Astrocyte of the cerebellum (primary cell): ENCODE measurements at regions not wholly inside any gene's neighbourhood (a gene's known extent, or its start where the extent isn't known, plus 50 kb on each side); places are given as distances from the start of the nearest gene placed in this dataset.

Source experiments
- DNase-seq: peaks from one replicate; pipeline ENCODE4 v3.0.0-alpha.2; 2011; ENCODE audit warnings: low read depth
- H3K4me3 ChIP-seq: 2 replicates; pipeline ENCODE4 v1.5.1; 2011; ENCODE audit warnings: mild to moderate bottlenecking, low read depth, low read length, moderate library complexity
- CTCF ChIP-seq: IDR thresholded peaks from 2 replicates; pipeline ENCODE4 v1.5.1; 2012; ENCODE audit warnings: low read length, low read depth, moderate library complexity, mild to moderate bottlenecking; ENCODE audit errors: missing control alignments
- in situ Hi-C: cut with HindIII; loops from 2 replicates; pipeline ENCODE4 v1.10.0; 2017; ENCODE audit warnings: low sequenced_read_pairs

DNA sequence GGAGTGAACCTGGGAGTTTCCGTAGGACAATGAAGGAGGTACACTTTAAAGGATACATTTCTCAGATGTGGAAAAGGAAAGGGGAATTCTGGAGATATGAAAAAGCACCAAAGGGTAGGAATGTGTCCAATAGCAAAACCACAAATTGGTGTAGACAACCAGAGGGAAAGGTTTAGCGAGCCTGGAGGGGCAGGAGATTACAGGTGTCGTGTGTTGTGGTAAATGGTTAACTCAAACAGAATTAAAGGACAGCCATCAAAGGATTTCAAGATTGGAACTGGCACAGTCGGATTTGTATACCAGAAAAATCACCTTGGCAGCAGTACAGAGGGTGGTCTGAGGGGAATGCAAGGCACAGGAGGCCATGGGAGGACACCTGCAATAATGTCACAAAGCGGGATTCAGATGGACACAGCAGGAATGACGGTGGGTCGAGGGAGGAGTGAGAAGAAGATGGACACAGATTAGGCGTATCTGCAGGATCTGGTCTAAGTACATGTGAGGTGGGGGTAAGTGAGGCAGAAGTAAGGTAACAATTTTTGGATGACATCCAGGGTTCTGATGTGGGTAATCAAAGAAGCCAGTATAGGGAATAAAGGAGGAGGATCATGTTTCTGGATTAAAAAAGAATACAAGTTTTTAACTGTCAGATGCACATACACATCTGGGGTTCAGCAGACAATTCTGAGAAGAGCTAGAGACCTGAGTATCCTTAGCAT, 361.6 kb downstream of the KLF12 start:
- H3K4me3 ChIP-seq, result no peak overlapping the region
- no peak for TF ChIP-seq CTCF
- in situ Hi-C loops, result no loop called here
- DNase-seq, result no peak

DNA sequence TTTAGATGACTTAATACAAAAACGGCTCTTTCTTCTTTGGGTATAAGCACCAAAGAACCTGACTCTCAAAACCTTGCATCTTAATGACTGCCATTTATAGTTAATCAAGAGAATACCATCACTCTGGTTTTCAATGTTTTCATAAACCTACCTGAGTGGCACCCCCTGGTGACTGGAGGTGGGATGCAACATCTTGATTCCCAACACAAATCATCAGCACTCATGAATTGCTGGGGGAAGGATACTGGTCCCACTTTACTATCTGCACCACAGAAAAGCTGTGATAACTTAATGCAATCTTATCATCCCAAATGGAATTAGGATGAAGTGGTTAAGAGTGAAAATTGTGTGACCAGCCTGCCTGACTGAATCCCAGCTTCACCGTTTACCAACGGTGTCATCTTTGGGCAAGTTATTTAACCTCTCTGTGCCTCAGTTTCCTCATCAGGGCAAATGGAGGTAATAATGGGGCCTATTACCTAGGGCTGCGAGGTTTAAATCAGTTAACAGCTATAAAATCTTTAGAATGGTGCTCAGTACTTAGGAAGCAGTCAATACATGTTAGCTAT, 366.4 kb downstream of the KLF12 start:
- no peak overlapping the region for H3K4me3 ChIP-seq
- peak; percentile 35 for TF ChIP-seq CTCF
- in situ Hi-C loops, result no loop called here
- no peak for DNase-seq

GRCh38 chr13:73767191-73767741, 366.9 kb downstream of the KLF12 start:
- in situ Hi-C loops, result no loop called here
- H3K4me3 ChIP-seq, result no peak overlapping the region
- no peak for DNase-seq
- TF ChIP-seq CTCF, result no peak

DNA sequence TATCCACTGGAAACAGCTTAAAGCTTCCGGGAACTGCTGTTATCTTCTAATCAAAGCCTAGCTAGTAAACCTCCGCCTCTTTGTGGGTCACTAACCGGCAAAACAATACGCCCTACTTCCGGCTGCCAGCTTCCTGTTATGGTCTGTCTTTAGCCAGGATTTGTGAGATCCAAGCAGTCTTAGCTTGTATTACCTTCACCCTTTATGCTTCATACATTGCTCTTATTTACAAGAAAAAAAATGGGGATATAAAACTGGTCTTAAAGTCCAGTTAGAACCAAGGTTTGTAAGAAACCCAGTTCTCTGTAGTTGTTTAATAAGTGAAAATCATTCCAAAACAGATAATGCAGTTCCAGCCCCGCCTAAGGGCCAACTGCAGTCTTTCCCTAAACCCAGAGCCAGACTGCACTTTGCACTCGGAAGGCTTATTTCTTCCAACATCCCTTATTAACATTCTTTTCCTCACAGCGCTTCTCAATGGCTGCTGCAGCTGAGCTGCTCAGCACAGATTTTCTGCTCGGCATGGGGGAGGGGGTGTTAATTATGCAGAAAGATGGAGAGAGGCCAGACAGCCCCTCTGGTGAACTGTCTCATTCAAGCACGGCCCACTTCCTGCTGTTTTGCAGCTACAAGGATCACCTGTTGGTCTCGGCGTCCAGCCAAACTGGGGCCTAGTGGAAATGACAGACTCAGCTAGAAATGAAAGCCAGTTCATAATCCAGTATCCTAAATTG, 368.4 kb downstream of the KLF12 start:
- TF ChIP-seq CTCF, result no peak
- H3K4me3 ChIP-seq, result no peak overlapping the region
- peak; percentile 87 for DNase-seq
- in situ Hi-C loops, result no loop called here

GRCh38 chr13:73759434-73759833, 374.8 kb downstream of the KLF12 start:
- in situ Hi-C loops, result no loop called here
- DNase-seq, result no peak
- no peak overlapping the region for H3K4me3 ChIP-seq
- TF ChIP-seq CTCF, result no peak

DNA sequence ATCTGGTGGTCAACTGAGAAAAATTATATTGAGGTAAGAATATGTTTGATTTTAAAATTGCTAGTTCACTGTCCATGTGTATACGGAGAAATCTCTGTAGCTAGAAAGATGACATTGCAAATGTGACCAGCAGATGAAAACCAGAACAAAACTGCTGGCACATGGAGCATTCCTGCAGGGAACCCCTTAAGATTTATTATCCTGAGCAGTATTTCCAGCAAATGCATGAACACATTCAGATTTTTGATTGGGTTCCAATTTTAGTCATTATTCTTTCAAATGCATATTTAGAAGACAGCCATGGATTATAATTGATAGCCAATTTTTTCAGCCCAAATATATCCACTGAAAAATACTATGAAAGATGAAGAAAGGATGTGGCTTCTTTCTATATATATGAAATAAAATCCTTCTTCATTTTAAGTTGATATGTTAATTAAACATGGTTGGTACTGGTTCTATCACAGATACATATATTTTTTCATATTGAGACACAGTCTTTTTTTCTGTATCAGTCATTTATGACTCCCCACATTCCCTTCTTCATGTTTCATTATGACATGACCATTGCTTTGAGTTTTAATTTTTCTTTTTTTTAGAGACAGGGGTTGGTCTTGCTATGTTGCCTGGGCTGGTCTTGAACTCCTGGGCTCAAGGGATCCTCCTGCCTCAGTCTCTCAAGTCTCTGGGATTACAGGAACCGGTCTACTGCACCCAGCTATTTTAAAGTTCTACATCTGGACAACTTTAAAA, 376.5 kb downstream of the KLF12 start:
- no peak overlapping the region for H3K4me3 ChIP-seq
- DNase-seq, result peak; percentile 12
- no peak for TF ChIP-seq CTCF
- in situ Hi-C loops, result no loop called here
